ENCODE measurements at regions not wholly inside any gene's neighbourhood (a gene's known extent, or its start where the extent isn't known, plus 50 kb on each side); places are given as distances from the start of the nearest gene placed in this dataset.

DNA sequence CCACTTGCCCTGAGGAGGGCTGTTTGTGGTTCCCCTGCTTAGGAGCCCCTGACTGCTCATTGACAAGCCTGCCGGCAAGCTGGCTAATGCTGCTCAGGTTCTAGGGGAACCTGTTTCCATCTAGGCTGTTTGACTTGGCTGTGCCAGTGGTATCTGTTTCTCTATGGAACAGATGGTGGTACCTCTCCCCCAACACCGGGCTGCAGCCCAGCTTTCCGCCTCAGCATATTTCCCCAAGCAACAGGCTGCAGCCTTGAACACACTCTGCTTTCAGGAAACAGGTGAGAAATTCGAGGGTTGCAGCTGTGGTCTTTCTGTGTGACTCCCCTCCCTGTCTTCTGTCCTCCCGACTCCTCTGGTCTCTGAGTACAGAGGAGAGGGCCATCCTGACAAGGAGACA, 132.3 kb downstream of the TMEM132E start:
- DNase-seq (ENCODE audit: low spot score): no peak

DNA sequence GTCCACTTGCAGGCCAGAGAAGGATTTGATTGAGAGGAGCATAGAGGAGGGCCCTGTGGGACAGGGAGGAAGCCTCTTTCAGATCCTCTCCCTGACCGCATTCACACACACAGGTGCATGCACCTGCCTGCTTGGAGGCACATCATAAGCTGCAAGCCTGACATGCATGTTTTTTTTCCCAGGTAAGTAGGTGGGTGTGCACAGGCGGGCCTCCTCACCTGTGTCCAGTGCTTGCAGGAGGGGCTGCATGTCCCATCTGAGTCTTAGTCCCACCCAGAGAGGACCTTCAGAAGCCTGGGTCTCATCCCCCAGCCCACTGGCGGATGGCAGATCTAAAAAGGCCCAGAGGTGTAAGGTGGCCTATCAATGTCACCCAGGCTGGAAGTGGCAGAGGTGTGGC, 130.8 kb downstream of the TMEM132E start:
- no peak for DNase-seq (ENCODE audit: low spot score)

DNA sequence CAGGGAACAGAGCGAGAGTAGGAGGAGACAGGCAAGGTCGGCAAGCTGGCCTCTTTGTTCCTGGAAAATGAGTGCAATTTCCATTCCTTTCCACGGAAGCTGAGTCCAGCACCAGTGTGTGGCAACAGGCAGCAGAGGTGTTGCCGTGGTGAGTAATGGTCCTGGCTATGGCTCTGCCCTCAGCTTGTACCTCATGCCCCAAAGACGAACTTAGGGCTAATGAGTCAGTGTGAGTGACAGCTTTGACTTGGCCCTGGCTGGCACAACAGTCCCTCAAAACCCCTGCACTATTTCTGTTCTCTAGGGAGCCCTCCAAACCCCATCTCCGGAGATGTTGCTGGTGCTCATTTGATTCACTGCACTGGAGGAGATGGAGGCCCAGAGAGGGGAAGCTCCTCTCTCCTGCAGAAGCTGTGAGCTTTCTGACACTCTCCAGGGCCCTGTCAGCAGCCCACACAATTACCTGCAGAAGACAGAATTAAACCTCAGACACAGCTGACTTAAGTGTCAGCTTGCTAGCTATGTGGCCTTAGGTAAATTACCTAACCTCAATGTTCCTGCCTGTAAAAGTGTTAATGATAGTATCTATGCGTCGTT, 129.9 kb downstream of the TMEM132E start:
- no peak for DNase-seq (ENCODE audit: low spot score)

DNA sequence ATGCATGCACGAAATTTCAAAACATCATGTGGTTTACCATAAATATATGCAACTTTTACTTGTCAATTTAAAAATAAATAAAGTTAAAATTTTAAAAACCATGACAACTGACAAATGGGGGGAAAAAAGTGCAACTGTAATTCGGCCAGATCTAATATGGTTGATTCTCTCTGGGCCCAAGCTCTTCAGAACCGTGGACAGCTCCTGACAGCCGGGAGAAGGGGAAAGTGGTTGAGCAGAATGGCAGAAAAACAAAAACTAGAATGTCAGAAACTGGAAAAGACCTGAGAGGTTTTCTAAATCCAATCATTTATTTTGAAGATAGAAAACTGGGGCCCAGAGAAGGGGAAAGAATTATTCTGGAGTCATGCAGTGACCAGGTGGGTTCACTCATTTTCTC, 126.6 kb downstream of the TMEM132E start:
- DNase-seq (ENCODE audit: low spot score): no peak

DNA sequence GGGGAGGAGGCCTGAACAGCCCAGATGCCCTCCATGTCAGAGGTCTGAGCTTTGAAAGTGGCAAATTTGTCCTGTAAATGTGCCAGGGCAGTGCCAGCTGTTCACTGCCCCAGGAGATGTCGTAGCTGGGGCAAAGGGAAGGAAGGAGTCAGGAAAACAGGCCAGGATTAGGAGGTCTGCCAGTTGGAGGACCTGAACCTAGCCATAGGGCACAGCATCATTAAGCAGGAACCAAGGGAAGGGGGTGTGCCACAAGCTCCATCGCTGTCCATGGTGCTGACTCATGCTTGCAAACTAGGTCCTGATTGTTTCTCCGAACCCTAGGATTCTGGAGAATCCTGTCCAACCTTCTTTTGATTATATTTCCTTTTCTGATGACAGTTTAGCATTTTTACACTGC, 124.2 kb downstream of the TMEM132E start:
- peak; percentile 18 for DNase-seq (ENCODE audit: low spot score)

DNA sequence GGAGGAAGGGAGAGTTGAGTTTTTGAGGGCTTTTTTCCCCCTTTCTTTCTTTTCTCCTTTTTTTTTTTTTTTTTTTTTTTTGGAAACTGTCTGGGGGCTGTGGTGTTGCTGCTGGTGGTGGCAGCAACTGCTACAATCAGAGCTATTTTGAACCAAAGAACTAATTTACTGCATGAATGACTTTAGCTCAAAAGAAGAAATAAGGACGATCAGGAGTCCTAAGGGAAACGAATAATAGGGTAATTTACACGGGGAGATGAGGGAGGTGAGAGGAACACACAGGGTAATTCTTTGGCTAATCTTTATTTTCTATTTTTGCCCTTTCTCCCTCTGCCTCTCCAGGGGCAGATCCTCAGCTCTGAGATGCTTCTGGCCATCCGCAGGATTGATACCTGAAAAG, 119.8 kb downstream of the TMEM132E start:
- DNase-seq (ENCODE audit: low spot score): no peak

DNA sequence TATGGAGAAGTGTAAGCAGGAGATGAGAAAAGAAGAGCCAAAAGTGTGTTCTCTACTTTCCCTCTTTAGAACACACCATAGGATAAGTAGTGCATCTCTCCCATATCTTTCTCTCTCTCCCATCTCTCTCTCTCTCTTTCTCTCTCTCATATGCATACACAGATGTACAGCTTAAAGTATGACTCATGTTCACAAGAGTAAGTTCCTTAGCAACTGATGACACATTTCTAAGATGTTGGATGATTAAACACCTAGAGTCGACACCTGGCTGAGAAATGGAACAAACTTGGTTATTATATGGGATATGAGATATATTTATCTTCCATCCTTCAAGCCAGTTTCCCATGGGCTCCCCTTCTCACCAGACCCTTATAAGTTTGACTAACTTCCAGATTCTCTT, 113.5 kb downstream of the TMEM132E start:
- DNase-seq (ENCODE audit: low spot score): no peak
